B cell (primary cell): ENCODE measurements at regions not wholly inside any gene's neighbourhood (a gene's known extent, or its start where the extent isn't known, plus 50 kb on each side); places are given as distances from the start of the nearest gene placed in this dataset.
"Not testable (repeated sequence)": the region's sequence is repeated elsewhere in the genome, so short reads cannot be mapped to it uniquely, and the experiment has no call there.

Source experiments
- ATAC-seq: fragments of 200-7000 bp; cut with Tn5 transposase; one replicate; pipeline ENCODE4 v1.10.0; 2021; ENCODE audit warnings: low read depth, mild to moderate bottlenecking, moderate number of reproducible peaks, moderate library complexity
- CTCF ChIA-PET: fragments of 350-600 bp; sonication (Branson Sonifier 250); formaldehyde crosslinking; loops from one replicate; lab custom pipeline; 2021; ENCODE audit warnings: antibody characterized with exemption, inconsistent platforms; lab: Charles Lee
- POLR2A ChIA-PET: fragments of 350-600 bp; sonication (Branson Sonifier 250); formaldehyde crosslinking; loops from one replicate; lab custom pipeline; 2021; ENCODE audit warnings: antibody characterized with exemption; lab: Charles Lee
- DNase-seq: peaks from one replicate; pipeline ENCODE4 v3.0.0; 2013
- H2AFZ ChIP-seq: 2 replicates; pipeline ENCODE4 v1.6.1; 2012; ENCODE audit warnings: mild to moderate bottlenecking, low read depth, low read length; ENCODE audit not compliant: insufficient read depth, poor library complexity, severe bottlenecking
- H3K27ac ChIP-seq, 2 donors: 1 replicate in 1 of 2; 2 replicates in 1 of 2; pipeline ENCODE4 v1.5.1; 2012 to 2013; ENCODE audit warnings: low read length in 2 of 2, mild to moderate bottlenecking in 2 of 2, moderate library complexity in 1 of 2
- H3K27me3 ChIP-seq, 4 experiments: fragments of 200-600 bp in 1 of 4; sonication (generic) in 1 of 4; replicated peaks in 1 of 4; 1 replicate in 2 of 4; 2 replicates in 2 of 4; pipeline versions ENCODE4 v1.6.1 to v1.7.0; 2013 to 2016; ENCODE audit warnings: low read length in 3 of 4, mild to moderate bottlenecking in 2 of 4, mixed read lengths in 1 of 4, moderate library complexity in 1 of 4; ENCODE audit not compliant: insufficient read depth in 4 of 4, control insufficient read depth in 3 of 4; ENCODE audit errors: control extremely low read depth in 1 of 4
- H3K36me3 ChIP-seq, 2 experiments: replicated peaks in 1 of 2; 1 replicate in 1 of 2; 2 replicates in 1 of 2; pipeline versions ENCODE4 v1.6.1 to v1.7.1; 2013; ENCODE audit warnings: low read length in 1 of 2; ENCODE audit not compliant: insufficient read depth in 2 of 2, control insufficient read depth in 1 of 2; ENCODE audit errors: control extremely low read depth in 1 of 2, extremely low read depth in 1 of 2
- H3K4me1 ChIP-seq, 2 donors: fragments of 200-600 bp in 1 of 2; sonication (generic) in 1 of 2; 1 replicate in 1 of 2; 2 replicates in 1 of 2; pipeline versions ENCODE4 v1.5.1 to v1.6.1; 2013 to 2017; ENCODE audit warnings: low read length in 2 of 2; ENCODE audit not compliant: control insufficient read depth in 2 of 2, insufficient read depth in 2 of 2
- H3K4me2 ChIP-seq: replicated peaks from 2 replicates; pipeline ENCODE3; 2012; ENCODE audit warnings: mild to moderate bottlenecking, low read depth, low read length; ENCODE audit not compliant: poor library complexity, severe bottlenecking
- H3K4me3 ChIP-seq, 5 experiments: fragments of 200-600 bp in 1 of 5; sonication (generic) in 1 of 5; 1 replicate in 3 of 5; 2 replicates in 2 of 5; pipeline versions ENCODE4 v1.5.1 to v1.7.0; 2011 to 2016; ENCODE audit warnings: low read length in 4 of 5, mild to moderate bottlenecking in 4 of 5, low read depth in 2 of 5, control low read depth in 1 of 5, moderate library complexity in 1 of 5; ENCODE audit not compliant: insufficient read depth in 1 of 5; ENCODE audit errors: control extremely low read depth in 1 of 5, extremely low read depth in 1 of 5
- H3K79me2 ChIP-seq: fragments of 200-600 bp; sonication (generic); one replicate; pipeline ENCODE4 v1.6.0; 2016; ENCODE audit warnings: low read length; ENCODE audit not compliant: control insufficient read depth, insufficient read depth
- H3K9ac ChIP-seq: fragments of 200-600 bp; sonication (generic); 2 replicates; pipeline ENCODE4 v1.6.1; 2017; ENCODE audit warnings: mild to moderate bottlenecking, low read length, moderate library complexity
- H3K9me3 ChIP-seq, 3 donors: one replicate each; pipeline versions ENCODE4 v1.6.1 to v1.7.1; 2013; ENCODE audit warnings: low read length in 2 of 3; ENCODE audit not compliant: control insufficient read depth in 2 of 3, insufficient read depth in 1 of 3; ENCODE audit errors: control extremely low read depth in 1 of 3
- H4K20me1 ChIP-seq: 2 replicates; pipeline ENCODE4 v1.6.0; 2012; ENCODE audit warnings: mild to moderate bottlenecking, low read length; ENCODE audit not compliant: insufficient read depth, control insufficient read depth, poor library complexity, severe bottlenecking
- H3K27ac Mint-ChIP-seq: one replicate; pipeline ENCODE4 v1.8.0; 2021; ENCODE audit warnings: mixed read lengths
- H3K27me3 Mint-ChIP-seq: one replicate; pipeline ENCODE4 v1.8.0; 2021; ENCODE audit warnings: mixed read lengths
- H3K4me1 Mint-ChIP-seq: one replicate; pipeline ENCODE4 v1.8.0; 2021; ENCODE audit warnings: mixed read lengths
- H3K4me3 Mint-ChIP-seq: one replicate; pipeline ENCODE4 v1.8.0; 2021; ENCODE audit warnings: mixed read lengths
- H3K9me3 Mint-ChIP-seq: one replicate; pipeline ENCODE4 v1.8.0; 2022; ENCODE audit warnings: mixed read lengths; ENCODE audit not compliant: insufficient read depth
- WGBS: methylation state at CpG from one replicate; pipeline ENCODE4 v1.1.5; 2013; ENCODE audit warnings: missing lambda C conversion rate; ENCODE audit not compliant: insufficient coverage; 5-methylcytosine and 5-hydroxymethylcytosine counted together
- intact Hi-C: fragments of 100-400 bp; cut with micrococcal nuclease; formaldehyde crosslinking; loops from one replicate; pipeline ENCODE4 v1.10.0; 2022

- H4K20me1 ChIP-seq, H3K9me3 Mint-ChIP-seq, H3K27me3 Mint-ChIP-seq, H3K36me3 ChIP-seq, intact Hi-C loops, H3K4me1 Mint-ChIP-seq, H3K4me3 ChIP-seq, H3K79me2 ChIP-seq, H3K4me1 ChIP-seq, H3K27me3 ChIP-seq, H3K27ac Mint-ChIP-seq, H3K27ac ChIP-seq, POLR2A ChIA-PET, H3K4me3 Mint-ChIP-seq, H3K4me2 ChIP-seq, DNase-seq, CTCF ChIA-PET, H3K9ac ChIP-seq, H2AFZ ChIP-seq, H3K9me3 ChIP-seq, ATAC-seq: not testable (repeated sequence)
- no CpG with 5 or more reads among the region's 7 CpGs for WGBS
Measured at GRCh38 chr21:6500681-6501080, 4020.7 kb upstream of the TPTE start.

- H3K4me1 Mint-ChIP-seq, H3K4me2 ChIP-seq, H3K4me3 ChIP-seq, H3K79me2 ChIP-seq, DNase-seq, POLR2A ChIA-PET, H3K9me3 Mint-ChIP-seq, intact Hi-C loops, H3K27me3 ChIP-seq, H2AFZ ChIP-seq, H3K4me1 ChIP-seq, H4K20me1 ChIP-seq, ATAC-seq, H3K36me3 ChIP-seq, CTCF ChIA-PET, H3K9me3 ChIP-seq, H3K9ac ChIP-seq, H3K4me3 Mint-ChIP-seq, H3K27me3 Mint-ChIP-seq, H3K27ac Mint-ChIP-seq, H3K27ac ChIP-seq: not testable (repeated sequence)
- no CpG with 5 or more reads among the region's 10 CpGs for WGBS
Measured at GRCh38 chr21:6506167-6506894, 4015.1 kb upstream of the TPTE start.

GRCh38 chr21:6507632-6508031 is 4013.8 kb upstream of the TPTE start:
- no CpG with 5 or more reads among the region's 4 CpGs for WGBS
- H3K4me1 Mint-ChIP-seq, H3K27me3 Mint-ChIP-seq, H3K4me3 ChIP-seq, H3K4me1 ChIP-seq, POLR2A ChIA-PET, H3K27ac Mint-ChIP-seq, H3K4me3 Mint-ChIP-seq, H2AFZ ChIP-seq, H3K9me3 ChIP-seq, H3K27me3 ChIP-seq, intact Hi-C loops, H4K20me1 ChIP-seq, H3K9me3 Mint-ChIP-seq, H3K36me3 ChIP-seq, H3K79me2 ChIP-seq, DNase-seq, H3K27ac ChIP-seq, CTCF ChIA-PET, ATAC-seq, H3K4me2 ChIP-seq, H3K9ac ChIP-seq: not testable (repeated sequence)

DNA sequence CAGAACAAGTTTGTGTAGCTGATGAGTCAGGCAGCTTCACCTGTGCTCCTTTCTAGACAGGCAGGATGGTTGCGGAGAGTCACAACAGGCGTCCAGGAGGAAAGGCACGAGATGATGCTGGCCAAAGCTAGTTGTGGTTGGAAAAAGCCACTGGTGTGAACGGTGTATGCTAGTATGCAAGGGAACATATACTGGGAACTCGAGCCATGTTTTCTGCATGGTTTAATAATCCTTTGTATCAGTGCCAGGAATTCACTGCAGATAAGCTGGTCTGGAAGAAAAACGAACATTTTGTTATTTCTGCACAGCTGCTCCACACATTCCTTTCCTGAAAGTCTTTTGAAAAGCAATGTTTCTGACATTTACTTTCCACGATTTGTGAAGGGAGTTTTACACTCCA is 3999.6 kb upstream of the TPTE start:
- H3K79me2 ChIP-seq = not testable (repeated sequence)

More for the DNA sequence above, 3999.6 kb upstream of the TPTE start:
- H3K27me3 ChIP-seq, CTCF ChIA-PET, H3K9me3 Mint-ChIP-seq, POLR2A ChIA-PET, H3K4me3 Mint-ChIP-seq, DNase-seq, H3K27ac Mint-ChIP-seq, H3K4me1 Mint-ChIP-seq, H4K20me1 ChIP-seq, intact Hi-C loops, H2AFZ ChIP-seq, H3K36me3 ChIP-seq, H3K27me3 Mint-ChIP-seq, H3K4me1 ChIP-seq, H3K9me3 ChIP-seq, ATAC-seq, H3K4me3 ChIP-seq, H3K27ac ChIP-seq, H3K9ac ChIP-seq, H3K4me2 ChIP-seq: not testable (repeated sequence)
- no CpG with 5 or more reads among the region's 7 CpGs for WGBS
